ENCODE measurements at regions not wholly inside any gene's neighbourhood (a gene's known extent, or its start where the extent isn't known, plus 50 kb on each side); places are given as distances from the start of the nearest gene placed in this dataset.

DNA sequence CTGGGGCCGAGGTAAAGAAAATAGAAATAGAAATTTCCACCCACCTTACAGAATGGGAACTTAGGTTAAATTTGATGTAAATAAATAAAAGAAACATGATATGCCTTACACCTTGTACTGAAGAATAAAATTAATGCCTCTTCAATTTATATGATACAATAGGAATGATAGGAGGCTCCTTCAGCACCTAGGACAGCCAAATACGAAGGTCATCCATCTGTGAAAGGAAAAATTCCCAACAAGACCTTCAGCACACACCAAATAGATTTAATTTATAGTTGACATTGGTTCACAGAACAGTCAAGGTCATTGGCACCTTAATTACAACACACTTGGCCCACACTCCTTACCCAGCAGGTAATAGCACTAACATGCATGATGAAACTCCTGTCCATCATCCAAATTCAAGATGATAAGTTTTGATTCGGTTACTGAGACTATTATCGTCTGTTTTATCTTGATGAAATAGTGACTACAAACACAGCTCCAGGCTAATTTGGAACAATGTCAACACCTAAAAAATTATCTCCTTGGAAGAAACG lies 250.9 kb downstream of the SNX13 start:
- TF ChIP-seq, protein P1, sequence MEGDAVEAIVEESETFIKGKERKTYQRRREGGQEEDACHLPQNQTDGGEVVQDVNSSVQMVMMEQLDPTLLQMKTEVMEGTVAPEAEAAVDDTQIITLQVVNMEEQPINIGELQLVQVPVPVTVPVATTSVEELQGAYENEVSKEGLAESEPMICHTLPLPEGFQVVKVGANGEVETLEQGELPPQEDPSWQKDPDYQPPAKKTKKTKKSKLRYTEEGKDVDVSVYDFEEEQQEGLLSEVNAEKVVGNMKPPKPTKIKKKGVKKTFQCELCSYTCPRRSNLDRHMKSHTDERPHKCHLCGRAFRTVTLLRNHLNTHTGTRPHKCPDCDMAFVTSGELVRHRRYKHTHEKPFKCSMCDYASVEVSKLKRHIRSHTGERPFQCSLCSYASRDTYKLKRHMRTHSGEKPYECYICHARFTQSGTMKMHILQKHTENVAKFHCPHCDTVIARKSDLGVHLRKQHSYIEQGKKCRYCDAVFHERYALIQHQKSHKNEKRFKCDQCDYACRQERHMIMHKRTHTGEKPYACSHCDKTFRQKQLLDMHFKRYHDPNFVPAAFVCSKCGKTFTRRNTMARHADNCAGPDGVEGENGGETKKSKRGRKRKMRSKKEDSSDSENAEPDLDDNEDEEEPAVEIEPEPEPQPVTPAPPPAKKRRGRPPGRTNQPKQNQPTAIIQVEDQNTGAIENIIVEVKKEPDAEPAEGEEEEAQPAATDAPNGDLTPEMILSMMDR (IDR thresholded peaks at IDR 0.05; ENCODE audit: partially characterized antibody, unreplicated experiment) = no peak
- no peak overlapping the region for H3K4me3 Mint-ChIP-seq (ENCODE audit: unreplicated experiment)
- no peaks in the 10 kb centered on the region for H3K27me3 Mint-ChIP-seq (ENCODE audit: unreplicated experiment)
- DNase-seq = no peak
- H3K9me3 Mint-ChIP-seq (ENCODE audit: unreplicated experiment) = peaks cover 2% of the 10 kb centered on the region
- no peak overlapping the region for H3K27ac Mint-ChIP-seq (ENCODE audit: unreplicated experiment)
- H3K36me3 Mint-ChIP-seq (ENCODE audit: unreplicated experiment) = no peaks in the 10 kb centered on the region
- H3K4me1 Mint-ChIP-seq (ENCODE audit: low read depth, unreplicated experiment) = no peaks in the 10 kb centered on the region

DNA sequence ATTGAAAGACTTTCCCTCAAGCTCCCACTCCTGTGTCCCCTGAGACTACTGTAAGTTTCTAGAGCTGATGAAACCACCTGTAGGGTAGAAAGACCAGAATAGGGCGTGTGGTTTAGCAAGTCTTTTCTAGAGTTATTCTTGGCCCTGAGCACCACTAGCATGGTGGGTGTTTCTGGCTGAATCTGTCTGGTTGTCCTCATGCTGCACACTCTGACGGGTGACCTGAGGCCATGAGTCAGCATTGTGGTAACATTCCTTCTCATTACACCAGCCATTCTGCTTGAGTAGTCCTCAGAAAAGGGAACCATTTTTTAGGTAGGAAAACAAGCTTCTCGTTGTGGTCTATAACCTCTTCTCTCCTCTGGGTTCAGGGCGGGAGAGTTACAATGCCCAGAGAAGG lies 250.3 kb downstream of the SNX13 start:
- Mint-ChIP-seq H3K4me1 (ENCODE audit: low read depth, unreplicated experiment) (no peaks in the 10 kb centered on the region), H3K27ac (ENCODE audit: unreplicated experiment) (no peak overlapping the region), H3K4me3 (ENCODE audit: unreplicated experiment) (no peak overlapping the region), H3K36me3 (ENCODE audit: unreplicated experiment) (no peaks in the 10 kb centered on the region), H3K9me3 (ENCODE audit: unreplicated experiment) (peaks cover 2% of the 10 kb centered on the region), H3K27me3 (ENCODE audit: unreplicated experiment) (no peaks in the 10 kb centered on the region)
- TF ChIP-seq, protein P1 (IDR thresholded peaks at IDR 0.05; ENCODE audit: partially characterized antibody, unreplicated experiment) = no peak
- no peak for DNase-seq

DNA sequence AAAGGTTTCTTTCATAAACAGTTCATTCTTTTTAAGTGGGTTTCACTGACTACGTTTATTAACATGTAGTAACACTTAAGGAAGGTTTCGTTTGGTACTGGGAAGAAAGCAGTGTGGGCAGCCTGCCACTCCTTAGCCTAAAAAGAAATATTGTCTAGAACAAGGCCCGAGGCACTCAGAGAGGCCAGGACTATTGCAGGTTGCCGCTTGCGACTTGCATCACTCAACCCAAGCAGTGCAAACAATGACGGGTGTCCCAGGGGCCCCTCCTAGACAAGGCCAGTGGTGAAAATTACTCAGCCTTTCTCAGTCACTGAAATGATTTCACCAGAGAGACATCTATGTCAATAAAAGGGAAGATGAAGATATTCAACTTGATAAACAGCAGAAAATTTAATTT lies 243.9 kb downstream of the SNX13 start:
- Mint-ChIP-seq H3K36me3 (ENCODE audit: unreplicated experiment) (peaks cover 27% of the 10 kb centered on the region), H3K9me3 (ENCODE audit: unreplicated experiment) (peaks cover 13% of the 10 kb centered on the region), H3K27me3 (ENCODE audit: unreplicated experiment) (peaks cover 2% of the 10 kb centered on the region), H3K4me1 (ENCODE audit: low read depth, unreplicated experiment) (peaks cover 8% of the 10 kb centered on the region), H3K27ac (ENCODE audit: unreplicated experiment) (peak overlapping the region; percentile 60), H3K4me3 (ENCODE audit: unreplicated experiment) (no peak overlapping the region)
- peak; percentile 66 for DNase-seq
- TF ChIP-seq, protein P1 (IDR thresholded peaks at IDR 0.05; ENCODE audit: partially characterized antibody, unreplicated experiment) = no peak

DNA sequence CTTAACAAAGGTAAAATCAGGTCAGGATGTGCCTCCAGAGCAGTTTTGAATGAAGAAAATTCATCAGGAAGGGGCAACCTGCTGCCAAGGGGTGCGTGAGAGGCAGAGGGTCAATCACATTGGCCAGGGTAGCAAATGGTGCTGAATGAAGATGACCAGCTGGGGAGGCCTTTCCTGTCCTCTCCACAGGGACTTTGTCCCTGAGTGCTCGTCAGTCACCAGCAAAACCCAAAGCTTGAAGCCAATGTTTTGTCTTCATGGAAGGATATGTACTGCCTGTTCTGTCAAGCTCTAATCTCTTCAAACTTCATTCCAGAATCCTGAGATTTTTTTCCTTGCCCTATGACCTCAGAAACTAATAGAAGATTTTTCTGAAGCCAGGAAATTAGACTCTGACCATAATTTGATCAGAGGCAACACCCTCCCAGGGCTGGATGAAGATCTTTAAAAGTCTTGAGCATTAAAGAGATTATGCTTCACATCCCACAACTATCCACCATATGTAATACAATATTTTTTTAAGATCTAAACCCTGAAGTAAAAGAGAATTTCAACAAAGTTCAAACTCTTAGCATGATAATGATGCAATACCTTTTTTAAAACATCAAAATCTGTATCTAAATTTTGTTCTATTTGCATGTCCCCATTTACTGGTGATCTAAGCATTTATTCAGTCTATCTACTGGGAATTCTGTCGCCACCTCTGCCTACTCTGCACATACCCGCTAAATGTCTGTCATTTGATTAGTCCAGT lies 243.0 kb downstream of the SNX13 start:
- Mint-ChIP-seq H3K9me3 (ENCODE audit: unreplicated experiment) (peaks cover 13% of the 10 kb centered on the region), H3K36me3 (ENCODE audit: unreplicated experiment) (peaks cover 27% of the 10 kb centered on the region), H3K4me3 (ENCODE audit: unreplicated experiment) (no peak overlapping the region), H3K27me3 (ENCODE audit: unreplicated experiment) (peaks cover 2% of the 10 kb centered on the region), H3K4me1 (ENCODE audit: low read depth, unreplicated experiment) (peaks cover 8% of the 10 kb centered on the region), H3K27ac (ENCODE audit: unreplicated experiment) (peak overlapping the region; percentile 72)
- TF ChIP-seq, protein P1 (IDR thresholded peaks at IDR 0.05; ENCODE audit: partially characterized antibody, unreplicated experiment) = no peak
- DNase-seq = no peak

DNA sequence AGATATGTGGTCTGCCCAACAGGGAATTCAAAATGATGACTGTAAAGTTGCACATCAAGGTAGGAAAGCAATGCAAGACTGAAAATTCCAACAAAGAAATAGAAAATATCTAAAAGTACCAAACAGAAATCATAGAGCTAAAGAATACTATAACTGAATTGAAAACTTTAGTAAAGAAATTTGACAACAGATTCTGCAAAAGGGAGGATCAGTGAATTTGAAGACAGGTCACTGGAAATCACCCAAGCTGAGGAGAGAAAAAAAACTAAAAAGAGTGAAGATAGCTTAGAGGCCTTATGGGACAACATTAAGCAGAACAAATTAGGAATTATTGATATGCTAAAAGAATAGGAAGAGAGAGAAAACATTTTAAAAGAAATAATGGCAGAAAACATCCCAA lies 240.6 kb downstream of the SNX13 start:
- H3K9me3 Mint-ChIP-seq (ENCODE audit: unreplicated experiment) = peaks cover 13% of the 10 kb centered on the region
- peaks cover 27% of the 10 kb centered on the region for H3K36me3 Mint-ChIP-seq (ENCODE audit: unreplicated experiment)
- no peak overlapping the region for H3K27ac Mint-ChIP-seq (ENCODE audit: unreplicated experiment)
- TF ChIP-seq, protein P1 (IDR thresholded peaks at IDR 0.05; ENCODE audit: partially characterized antibody, unreplicated experiment) = no peak
- no peak for DNase-seq
- peaks cover 4% of the 10 kb centered on the region for H3K27me3 Mint-ChIP-seq (ENCODE audit: unreplicated experiment)
- peaks cover 8% of the 10 kb centered on the region for H3K4me1 Mint-ChIP-seq (ENCODE audit: low read depth, unreplicated experiment)
- no peak overlapping the region for H3K4me3 Mint-ChIP-seq (ENCODE audit: unreplicated experiment)

Data from glutamatergic neuron (in vitro differentiated cells).